Sigmoid colon (tissue), 6 donors: ENCODE measurements at regions not wholly inside any gene's neighbourhood (a gene's known extent, or its start where the extent isn't known, plus 50 kb on each side); places are given as distances from the start of the nearest gene placed in this dataset.

Experiments
- DNase-seq: peaks from one replicate; pipeline ENCODE4 v3.0.0-alpha.2; 2019
- H3K27ac ChIP-seq, 4 donors: fragments of 200-600 bp; sonication (generic); one replicate each; pipeline ENCODE4 v1.5.1; 2016 to 2019; ENCODE audit warnings: mild to moderate bottlenecking in 1 of 4
- H3K27me3 ChIP-seq, 3 donors: fragments of 200-600 bp; sonication (generic); one replicate each; pipeline ENCODE4 v1.5.1; 2019; ENCODE audit warnings: mild to moderate bottlenecking in 1 of 3
- H3K36me3 ChIP-seq, 4 donors: fragments of 200-600 bp; sonication (generic); one replicate each; pipeline ENCODE4 v1.5.1; 2016 to 2019
- H3K4me1 ChIP-seq, 4 donors: fragments of 200-600 bp; sonication (generic); one replicate each; pipeline ENCODE4 v1.5.1; 2017 to 2019
- H3K4me3 ChIP-seq, 4 donors: fragments of 200-600 bp; sonication (generic); one replicate each; pipeline ENCODE4 v1.5.1; 2017 to 2019; ENCODE audit warnings: mild to moderate bottlenecking in 2 of 4, moderate library complexity in 1 of 4
- H3K9me3 ChIP-seq, 4 donors: fragments of 200-600 bp in 3 of 4; sonication (generic) in 3 of 4; one replicate each; pipeline versions ENCODE4 v1.5.1 to v1.6.1; 2013 to 2019
- EP300 ChIP-seq, 4 donors: sonication (generic); formaldehyde crosslinking; IDR thresholded peaks; one replicate each; pipeline ENCODE4 v1.6.1; 2017; ENCODE audit warnings: antibody characterized with exemption in 4 of 4
- POLR2A ChIP-seq, 2 donors: fragments of 450-650 bp; IDR thresholded peaks; one replicate each; pipeline ENCODE4 v1.6.1; 2016; ENCODE audit warnings: antibody characterized with exemption in 2 of 2, mild to moderate bottlenecking in 2 of 2, moderate library complexity in 2 of 2
- POLR2AphosphoS5 ChIP-seq, 4 donors: sonication (generic); formaldehyde crosslinking; IDR thresholded peaks; one replicate each; pipeline ENCODE4 v1.6.1; 2017; ENCODE audit warnings: antibody characterized with exemption in 4 of 4
- WGBS, 2 donors: extraction: QIAGEN DNeasy Blood & Tissue Kit; methylation state at CpG; one replicate each; pipeline ENCODE4 v1.1.7; 2013; 5-methylcytosine and 5-hydroxymethylcytosine counted together
- intact Hi-C: fragments of 100-400 bp; cut with DNase I; formaldehyde crosslinking; loops from one replicate; pipeline ENCODE4 v1.15.1; 2023
- TF ChIP-seq, protein P1 (sequence below), 4 experiments: fragments of 450-650 bp in 3 of 4; fragments of 200-600 bp in 1 of 4; IDR thresholded peaks; one replicate each; pipeline ENCODE4 v1.5.1; 2016 to 2019; ENCODE audit warnings: antibody characterized with exemption in 4 of 4, mild to moderate bottlenecking in 3 of 4, moderate library complexity in 2 of 4
- donor health status: healthy with polysubstance abuse.
- donor health status: healthy.

DNA sequence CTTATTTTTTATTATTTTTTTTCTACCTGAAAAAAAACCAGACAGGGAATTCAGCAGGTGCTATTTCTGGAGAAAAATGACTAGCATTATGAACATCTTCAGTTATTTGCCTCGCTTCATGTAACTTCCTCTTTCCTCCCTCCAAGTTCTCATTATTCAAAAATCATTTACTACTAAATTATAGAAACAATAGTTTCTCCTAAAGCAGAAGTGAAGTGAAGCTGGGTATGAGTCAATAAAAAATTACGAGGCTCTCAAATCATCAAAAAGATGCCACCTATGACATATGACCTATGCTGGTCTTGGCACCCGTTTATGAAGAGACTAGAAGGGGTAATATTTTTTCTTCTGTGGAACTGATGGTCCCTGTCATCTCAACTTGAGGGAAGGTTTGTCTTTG is 145.0 kb upstream of the AADAT start:
- no peaks in the 10 kb centered on the region for H3K27me3 ChIP-seq
- no peaks in the 10 kb centered on the region for H3K4me1 ChIP-seq
- no peak for TF ChIP-seq POLR2A (IDR thresholded peaks at IDR 0.05)
- TF ChIP-seq POLR2AphosphoS5 (IDR thresholded peaks at IDR 0.05): no peak
- TF ChIP-seq, protein P1, sequence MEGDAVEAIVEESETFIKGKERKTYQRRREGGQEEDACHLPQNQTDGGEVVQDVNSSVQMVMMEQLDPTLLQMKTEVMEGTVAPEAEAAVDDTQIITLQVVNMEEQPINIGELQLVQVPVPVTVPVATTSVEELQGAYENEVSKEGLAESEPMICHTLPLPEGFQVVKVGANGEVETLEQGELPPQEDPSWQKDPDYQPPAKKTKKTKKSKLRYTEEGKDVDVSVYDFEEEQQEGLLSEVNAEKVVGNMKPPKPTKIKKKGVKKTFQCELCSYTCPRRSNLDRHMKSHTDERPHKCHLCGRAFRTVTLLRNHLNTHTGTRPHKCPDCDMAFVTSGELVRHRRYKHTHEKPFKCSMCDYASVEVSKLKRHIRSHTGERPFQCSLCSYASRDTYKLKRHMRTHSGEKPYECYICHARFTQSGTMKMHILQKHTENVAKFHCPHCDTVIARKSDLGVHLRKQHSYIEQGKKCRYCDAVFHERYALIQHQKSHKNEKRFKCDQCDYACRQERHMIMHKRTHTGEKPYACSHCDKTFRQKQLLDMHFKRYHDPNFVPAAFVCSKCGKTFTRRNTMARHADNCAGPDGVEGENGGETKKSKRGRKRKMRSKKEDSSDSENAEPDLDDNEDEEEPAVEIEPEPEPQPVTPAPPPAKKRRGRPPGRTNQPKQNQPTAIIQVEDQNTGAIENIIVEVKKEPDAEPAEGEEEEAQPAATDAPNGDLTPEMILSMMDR (IDR thresholded peaks at IDR 0.05): no peak
- no peak for TF ChIP-seq EP300 (IDR thresholded peaks at IDR 0.05)
- no peak overlapping the region for H3K27ac ChIP-seq
- no peaks in the 10 kb centered on the region for H3K36me3 ChIP-seq
- no peak for DNase-seq
- no peak overlapping the region for H3K4me3 ChIP-seq
- intact Hi-C loops: no loop called here
- H3K9me3 ChIP-seq: no peaks in the 10 kb centered on the region
- WGBS, 2 donors: 43 to 69% methylated on average over 3 of the region's 3 CpGs

DNA sequence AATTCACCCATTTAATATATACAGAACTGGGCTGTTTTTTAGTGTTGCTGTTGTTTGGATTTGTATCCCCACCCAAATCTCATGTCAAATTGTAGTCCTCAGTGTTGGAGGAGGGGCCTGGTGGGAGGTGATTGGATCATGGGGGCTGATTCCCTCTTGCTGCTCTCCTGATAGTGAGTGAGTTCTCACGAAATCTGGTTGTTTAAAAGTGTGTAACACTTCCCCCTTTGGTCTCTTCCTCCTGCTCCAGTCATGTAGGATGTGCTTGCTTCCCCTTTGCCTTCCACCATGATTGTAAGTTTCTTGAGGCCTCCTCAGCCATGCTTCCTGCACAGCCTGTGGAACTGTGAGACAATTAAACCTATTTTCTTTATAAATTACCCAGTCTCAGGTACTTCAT is 141.6 kb upstream of the AADAT start:
- H3K36me3 ChIP-seq: no peaks in the 10 kb centered on the region
- H3K4me3 ChIP-seq: no peak overlapping the region
- H3K4me1 ChIP-seq: no peaks in the 10 kb centered on the region
- TF ChIP-seq EP300 (IDR thresholded peaks at IDR 0.05) (no peak), POLR2A (IDR thresholded peaks at IDR 0.05) (no peak), POLR2AphosphoS5 (IDR thresholded peaks at IDR 0.05) (no peak)
- TF ChIP-seq, protein P1 (IDR thresholded peaks at IDR 0.05): no peak
- H3K27ac ChIP-seq: no peak overlapping the region
- no peaks in the 10 kb centered on the region for H3K27me3 ChIP-seq
- intact Hi-C loops: no loop called here
- 47 to 76% methylated on average over 1 of the region's 1 CpG for whole genome bisulfite sequencing, 2 donors
- no peaks in the 10 kb centered on the region for H3K9me3 ChIP-seq
- DNase-seq: no peak

DNA sequence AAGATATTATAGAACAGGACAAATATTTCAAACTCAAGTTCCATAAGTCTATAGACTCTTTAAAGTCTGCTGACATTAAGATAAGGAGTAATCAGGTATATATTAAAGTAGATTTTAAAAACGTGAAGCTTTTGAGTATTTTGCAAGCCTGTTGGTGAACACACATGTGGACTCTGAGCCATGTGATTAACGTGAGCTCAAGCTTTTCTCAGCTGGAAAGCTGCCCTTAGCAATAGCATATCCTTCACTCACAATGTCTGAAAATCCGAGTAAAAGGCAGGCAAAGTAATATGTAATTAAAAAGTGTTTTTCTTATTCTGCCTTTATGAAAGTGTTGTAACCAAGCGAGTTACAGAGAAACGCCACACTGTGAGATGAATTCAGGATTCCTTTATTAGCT is 140.5 kb upstream of the AADAT start:
- Histone ChIP-seq H3K4me3 (no peak overlapping the region), H3K4me1 (no peaks in the 10 kb centered on the region), H3K27me3 (no peaks in the 10 kb centered on the region), H3K9me3 (no peaks in the 10 kb centered on the region), H3K27ac (no peak overlapping the region), H3K36me3 (no peaks in the 10 kb centered on the region)
- WGBS, 2 donors: 67 to 80% methylated on average over 5 of the region's 5 CpGs
- no peak for DNase-seq
- TF ChIP-seq POLR2AphosphoS5 (IDR thresholded peaks at IDR 0.05) (no peak), EP300 (IDR thresholded peaks at IDR 0.05) (no peak), POLR2A (IDR thresholded peaks at IDR 0.05) (no peak)
- TF ChIP-seq, protein P1 (IDR thresholded peaks at IDR 0.05): no peak
- intact Hi-C loops: no loop called here

DNA sequence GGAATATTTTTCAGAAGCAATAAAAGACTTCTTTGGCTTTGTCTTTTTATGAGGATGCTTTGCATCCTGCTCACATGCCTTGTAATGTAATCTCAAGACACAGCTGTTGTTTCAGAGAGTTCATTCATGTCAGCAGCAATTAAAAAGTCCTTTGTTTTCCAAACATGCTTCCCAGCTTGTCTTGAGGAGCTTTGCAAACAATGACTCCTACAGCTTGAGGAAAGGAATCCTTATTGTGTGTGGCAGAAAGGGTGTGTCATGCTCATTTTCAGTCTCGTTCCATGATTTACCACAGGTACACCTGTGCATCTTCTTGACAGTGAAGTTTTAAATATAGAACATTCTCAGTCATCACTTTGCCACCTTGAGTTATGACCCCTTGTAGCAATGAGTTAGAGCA is 139.2 kb upstream of the AADAT start:
- Histone ChIP-seq H3K4me3 (no peak overlapping the region), H3K36me3 (no peaks in the 10 kb centered on the region), H3K27me3 (no peaks in the 10 kb centered on the region), H3K9me3 (no peaks in the 10 kb centered on the region), H3K27ac (no peak overlapping the region), H3K4me1 (no peaks in the 10 kb centered on the region)
- no peak for DNase-seq
- intact Hi-C loops: no loop called here
- TF ChIP-seq POLR2A (IDR thresholded peaks at IDR 0.05): no peak
- TF ChIP-seq EP300 (IDR thresholded peaks at IDR 0.05): no peak
- TF ChIP-seq, protein P1 (IDR thresholded peaks at IDR 0.05): no peak
- TF ChIP-seq POLR2AphosphoS5 (IDR thresholded peaks at IDR 0.05): no peak
- WGBS, 2 donors: 15 to 56% methylated on average over 1 of the region's 1 CpG

DNA sequence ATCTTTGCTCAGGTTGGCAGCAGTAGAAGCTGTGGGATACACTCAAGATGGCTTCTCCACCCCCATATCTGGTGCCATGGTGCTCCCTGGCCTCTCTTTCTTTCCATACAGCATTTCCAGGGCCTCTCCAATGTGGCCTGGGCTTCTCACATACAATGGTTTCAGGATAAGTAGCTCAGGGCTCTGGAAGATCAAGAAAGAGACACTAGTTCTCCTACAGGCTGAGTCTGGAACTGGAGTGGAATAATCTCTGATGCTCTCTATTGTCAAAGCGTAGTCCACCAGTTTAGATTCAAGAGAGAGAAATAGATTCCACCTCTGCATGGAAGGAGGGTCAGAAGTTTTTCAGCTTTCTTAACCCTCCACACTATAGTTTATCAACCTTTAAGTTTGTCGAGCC is 138.2 kb upstream of the AADAT start:
- no peak overlapping the region for H3K27ac ChIP-seq
- H3K4me1 ChIP-seq: no peaks in the 10 kb centered on the region
- no peak for DNase-seq
- H3K27me3 ChIP-seq: no peaks in the 10 kb centered on the region
- TF ChIP-seq EP300 (IDR thresholded peaks at IDR 0.05) (no peak), POLR2A (IDR thresholded peaks at IDR 0.05) (no peak), POLR2AphosphoS5 (IDR thresholded peaks at IDR 0.05) (no peak)
- TF ChIP-seq, protein P1 (IDR thresholded peaks at IDR 0.05): no peak
- 89 to 98% methylated on average over 2 of the region's 2 CpGs for WGBS, 2 donors
- H3K36me3 ChIP-seq: no peaks in the 10 kb centered on the region
- intact Hi-C loops: no loop called here
- no peak overlapping the region for H3K4me3 ChIP-seq
- no peaks in the 10 kb centered on the region for H3K9me3 ChIP-seq
